Astrocyte of the spinal cord (primary cell): ENCODE measurements at regions not wholly inside any gene's neighbourhood (a gene's known extent, or its start where the extent isn't known, plus 50 kb on each side); places are given as distances from the start of the nearest gene placed in this dataset.

Experiments
- DNase-seq: peaks from one replicate; pipeline ENCODE4 v3.0.0; 2011; ENCODE audit warnings: low read depth, low spot score
- H3K4me3 ChIP-seq: 2 replicates; pipeline ENCODE4 v1.5.1; 2011; ENCODE audit warnings: low read depth, mild to moderate bottlenecking, low read length, moderate library complexity
- in situ Hi-C: cut with HindIII; loops from 2 replicates; pipeline ENCODE4 v1.10.0; 2017; ENCODE audit warnings: low sequenced_read_pairs
- TF ChIP-seq, protein P1 (sequence below): IDR thresholded peaks from 2 replicates; pipeline ENCODE4 v1.5.1; 2012; ENCODE audit warnings: low read depth, mild to moderate bottlenecking, low read length, inconsistent platforms

GRCh38 chr3:83457551-83457950 is 1501.2 kb upstream of the CADM2 start:
- DNase-seq, result no peak
- TF ChIP-seq, protein P1, sequence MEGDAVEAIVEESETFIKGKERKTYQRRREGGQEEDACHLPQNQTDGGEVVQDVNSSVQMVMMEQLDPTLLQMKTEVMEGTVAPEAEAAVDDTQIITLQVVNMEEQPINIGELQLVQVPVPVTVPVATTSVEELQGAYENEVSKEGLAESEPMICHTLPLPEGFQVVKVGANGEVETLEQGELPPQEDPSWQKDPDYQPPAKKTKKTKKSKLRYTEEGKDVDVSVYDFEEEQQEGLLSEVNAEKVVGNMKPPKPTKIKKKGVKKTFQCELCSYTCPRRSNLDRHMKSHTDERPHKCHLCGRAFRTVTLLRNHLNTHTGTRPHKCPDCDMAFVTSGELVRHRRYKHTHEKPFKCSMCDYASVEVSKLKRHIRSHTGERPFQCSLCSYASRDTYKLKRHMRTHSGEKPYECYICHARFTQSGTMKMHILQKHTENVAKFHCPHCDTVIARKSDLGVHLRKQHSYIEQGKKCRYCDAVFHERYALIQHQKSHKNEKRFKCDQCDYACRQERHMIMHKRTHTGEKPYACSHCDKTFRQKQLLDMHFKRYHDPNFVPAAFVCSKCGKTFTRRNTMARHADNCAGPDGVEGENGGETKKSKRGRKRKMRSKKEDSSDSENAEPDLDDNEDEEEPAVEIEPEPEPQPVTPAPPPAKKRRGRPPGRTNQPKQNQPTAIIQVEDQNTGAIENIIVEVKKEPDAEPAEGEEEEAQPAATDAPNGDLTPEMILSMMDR, result no peak
- in situ Hi-C loops, result no loop called here
- H3K4me3 ChIP-seq, result no peak overlapping the region

DNA sequence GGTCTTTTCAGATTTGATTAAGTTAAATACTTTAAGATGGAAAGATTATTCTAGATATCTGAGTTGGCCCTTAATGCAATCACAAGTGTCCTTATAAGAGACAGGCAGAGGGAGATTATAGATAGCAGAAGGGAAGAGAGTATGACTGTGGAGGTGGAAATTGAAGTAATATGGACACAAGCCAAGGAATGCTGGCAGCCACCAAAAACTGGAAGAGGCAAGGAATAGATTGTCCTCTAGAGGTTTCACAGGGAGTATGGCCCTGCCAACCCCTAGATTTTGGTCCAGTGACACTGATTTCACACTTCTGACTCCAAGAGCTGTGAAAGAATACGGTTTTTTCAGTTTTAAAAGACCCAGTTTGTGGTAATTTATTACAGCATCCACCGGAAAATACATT is 1498.7 kb upstream of the CADM2 start:
- in situ Hi-C loops, result no loop called here

DNA sequence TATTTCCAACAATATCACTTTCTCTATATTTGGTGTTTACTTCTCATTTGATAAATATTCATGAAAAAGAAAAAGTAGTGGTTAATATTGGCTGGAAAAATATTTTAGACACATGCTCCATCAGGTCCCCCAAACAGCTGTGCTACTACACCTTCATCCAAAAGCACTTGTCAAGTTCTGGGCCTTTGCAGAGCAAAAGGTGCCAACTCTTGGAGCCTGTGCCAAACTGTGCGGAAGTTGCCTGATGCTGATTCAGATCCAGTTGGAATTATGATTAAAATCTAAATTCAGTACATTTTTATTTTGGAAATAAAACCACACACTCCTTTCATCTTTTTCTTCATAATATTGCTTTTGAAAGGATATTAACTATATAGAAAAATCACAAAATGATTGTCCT is 1497.4 kb upstream of the CADM2 start:
- TF ChIP-seq, protein P1, result no peak
- in situ Hi-C loops, result no loop called here
- DNase-seq, result no peak
- H3K4me3 ChIP-seq, result no peak overlapping the region

More for the DNA sequence above, 1498.7 kb upstream of the CADM2 start:
- H3K4me3 ChIP-seq, result no peak overlapping the region
- TF ChIP-seq, protein P1, result no peak
- DNase-seq, result no peak

DNA sequence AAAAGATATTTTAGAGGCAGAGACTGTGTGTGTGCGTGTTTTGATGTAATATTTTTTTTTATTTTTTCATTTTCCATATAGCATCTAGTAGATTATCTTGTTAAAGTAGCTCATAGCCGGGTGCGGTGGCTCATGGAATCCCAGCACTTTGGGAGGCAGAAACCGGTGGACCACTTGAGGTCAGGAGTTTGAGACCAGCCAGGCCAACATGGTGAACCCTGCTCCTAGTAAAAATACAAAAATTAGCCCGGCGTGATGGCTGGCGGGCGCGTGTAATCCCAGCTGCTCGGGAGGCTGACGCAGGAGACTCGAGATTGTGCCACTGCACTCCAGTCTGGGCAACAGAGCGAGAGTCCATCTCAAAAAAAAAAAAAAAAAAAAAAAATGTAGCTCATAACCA is 1481.2 kb upstream of the CADM2 start:
- no peak for DNase-seq
- TF ChIP-seq, protein P1, result no peak
- no peak overlapping the region for H3K4me3 ChIP-seq
- in situ Hi-C loops, result no loop called here

DNA sequence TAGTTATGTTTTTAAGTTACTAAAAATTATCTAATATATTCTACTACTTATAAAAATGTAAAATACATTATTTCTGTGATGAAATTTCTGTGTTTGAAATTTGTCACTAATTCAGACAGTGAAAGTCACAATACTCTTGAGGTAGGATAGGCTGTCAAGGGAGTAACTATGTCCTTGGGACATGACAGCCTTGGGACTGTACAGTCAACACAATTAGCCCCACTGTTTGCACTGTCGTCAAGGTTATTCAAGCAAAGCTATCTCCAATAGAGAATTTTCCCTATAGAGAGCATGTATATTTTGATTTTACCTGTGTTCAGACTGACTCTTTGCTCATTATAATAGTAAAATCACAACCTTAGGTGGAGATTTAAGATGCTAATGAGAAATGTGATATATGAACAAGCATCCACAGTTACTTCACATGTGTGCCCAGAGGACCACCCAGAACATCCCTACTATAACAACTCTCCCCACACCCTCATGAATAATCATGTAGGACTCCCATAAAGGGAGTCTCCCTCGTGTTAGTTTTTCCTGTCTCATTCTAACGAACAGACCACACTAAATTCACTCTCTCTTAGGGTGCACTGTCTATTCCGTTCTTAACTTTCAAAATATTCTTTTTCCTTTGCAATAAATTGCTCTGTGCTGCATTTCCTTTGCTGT is 1476.3 kb upstream of the CADM2 start:
- TF ChIP-seq, protein P1, result no peak
- no peak overlapping the region for H3K4me3 ChIP-seq
- no peak for DNase-seq
- in situ Hi-C loops, result no loop called here

GRCh38 chr3:83496462-83496861 is 1462.3 kb upstream of the CADM2 start:
- in situ Hi-C loops, result no loop called here
- TF ChIP-seq, protein P1, result no peak
- DNase-seq, result no peak
- H3K4me3 ChIP-seq, result no peak overlapping the region
